ENCODE measurements at regions not wholly inside any gene's neighbourhood (a gene's known extent, or its start where the extent isn't known, plus 50 kb on each side); places are given as distances from the start of the nearest gene placed in this dataset.

DNA sequence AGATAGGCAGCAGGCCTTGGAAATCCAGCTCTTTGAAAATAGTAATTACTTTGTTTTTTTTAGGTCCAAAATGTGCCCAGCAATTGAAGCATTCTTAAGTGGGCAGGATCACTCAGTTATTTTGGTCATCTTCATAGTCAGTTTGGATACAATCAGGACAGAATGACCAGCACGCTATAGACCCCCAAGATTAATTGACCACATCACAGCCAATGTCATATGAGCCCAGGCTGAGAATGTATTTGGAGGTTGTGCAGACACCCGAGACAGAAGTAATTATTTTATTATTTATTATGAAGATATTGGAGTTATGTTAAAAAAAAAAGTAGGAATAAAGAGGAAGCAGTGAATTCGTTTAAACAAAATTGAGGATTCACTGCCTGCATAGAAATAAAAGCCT lies 93.3 kb upstream of the PFKP start:
- H2BK12ac ChIP-seq (ENCODE audit: insufficient read length, low read depth, low read length): no peak overlapping the region
- H3T11ph ChIP-seq (ENCODE audit: low read length): no peak overlapping the region
- Mint-ChIP-seq H3K4me1 (peaks cover 13 to 15% of the 10 kb centered on the region in 2 experiments), H3K9me3 (no peaks in the 10 kb centered on the region; a peak in 1 of 5 replicates), H3K4me3 (no peak overlapping the region), H3K27me3 (ENCODE audit: low read depth) (no peaks in the 10 kb centered on the region), H3K36me3 (ENCODE audit: insufficient read depth in 1 of 3, low read depth in 3 of 3) (no peaks in the 10 kb centered on the region), H3K27ac (no peak overlapping the region)
- no peak overlapping the region for H3K18ac ChIP-seq (ENCODE audit: insufficient read length, low read depth, low read length)
- H4K20me1 ChIP-seq (ENCODE audit: control insufficient read depth, insufficient read depth, insufficient read length): no peaks in the 10 kb centered on the region
- no peak overlapping the region for H3K27ac ChIP-seq (ENCODE audit: insufficient read length, low read depth, low read length)
- no peaks in the 10 kb centered on the region for H3K27me3 ChIP-seq (ENCODE audit: insufficient read depth, low read length)
- no peaks in the 10 kb centered on the region for H3K23me2 ChIP-seq (ENCODE audit: insufficient read length, low read depth, low read length, poor library complexity, severe bottlenecking)
- H2BK5ac ChIP-seq (ENCODE audit: insufficient read length, low read length): no peak overlapping the region
- H4K91ac ChIP-seq (ENCODE audit: insufficient read length, low read depth, low read length): no peak overlapping the region
- H2BK20ac ChIP-seq (ENCODE audit: low read depth, low read length, poor library complexity, severe bottlenecking): no peak overlapping the region
- DNase-seq: no peak
- no peak overlapping the region for H4K8ac ChIP-seq (replicated peaks; ENCODE audit: insufficient read length, low read depth, low read length)
- no peak overlapping the region for H3K23ac ChIP-seq (ENCODE audit: insufficient read length, low read depth, low read length)
- no peak overlapping the region for H3K9ac ChIP-seq (ENCODE audit: extremely low read depth, insufficient read length, low read length)
- H3K4me1 ChIP-seq (ENCODE audit: insufficient read depth, low read length): peaks cover 3% of the 10 kb centered on the region; the same call in 1 of the 2 replicates
- no peak overlapping the region for H4K5ac ChIP-seq (ENCODE audit: insufficient read length, low read depth, low read length)
- H3K79me1 ChIP-seq (ENCODE audit: insufficient read depth, low read depth, low read length, poor library complexity, severe bottlenecking): no peaks in the 10 kb centered on the region
- no peak overlapping the region for H2AFZ ChIP-seq (ENCODE audit: low read length)
- H2BK15ac ChIP-seq (ENCODE audit: low read depth, low read length): no peak overlapping the region
- 100% methylated on average over 2 of the region's 3 CpGs for WGBS (ENCODE audit: extremely low coverage, insufficient read length, low lambda C conversion rate)
- H3K9me3 ChIP-seq (ENCODE audit: control insufficient read depth, low read depth, low read length): no peaks in the 10 kb centered on the region
- no peak overlapping the region for H3K4ac ChIP-seq (ENCODE audit: low read depth, low read length)
- no peak overlapping the region for H3K14ac ChIP-seq (ENCODE audit: insufficient read depth, low read length)
- TF ChIP-seq, protein P1, sequence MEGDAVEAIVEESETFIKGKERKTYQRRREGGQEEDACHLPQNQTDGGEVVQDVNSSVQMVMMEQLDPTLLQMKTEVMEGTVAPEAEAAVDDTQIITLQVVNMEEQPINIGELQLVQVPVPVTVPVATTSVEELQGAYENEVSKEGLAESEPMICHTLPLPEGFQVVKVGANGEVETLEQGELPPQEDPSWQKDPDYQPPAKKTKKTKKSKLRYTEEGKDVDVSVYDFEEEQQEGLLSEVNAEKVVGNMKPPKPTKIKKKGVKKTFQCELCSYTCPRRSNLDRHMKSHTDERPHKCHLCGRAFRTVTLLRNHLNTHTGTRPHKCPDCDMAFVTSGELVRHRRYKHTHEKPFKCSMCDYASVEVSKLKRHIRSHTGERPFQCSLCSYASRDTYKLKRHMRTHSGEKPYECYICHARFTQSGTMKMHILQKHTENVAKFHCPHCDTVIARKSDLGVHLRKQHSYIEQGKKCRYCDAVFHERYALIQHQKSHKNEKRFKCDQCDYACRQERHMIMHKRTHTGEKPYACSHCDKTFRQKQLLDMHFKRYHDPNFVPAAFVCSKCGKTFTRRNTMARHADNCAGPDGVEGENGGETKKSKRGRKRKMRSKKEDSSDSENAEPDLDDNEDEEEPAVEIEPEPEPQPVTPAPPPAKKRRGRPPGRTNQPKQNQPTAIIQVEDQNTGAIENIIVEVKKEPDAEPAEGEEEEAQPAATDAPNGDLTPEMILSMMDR (conservative IDR thresholded peaks at IDR 0.05): no peak
- no peak overlapping the region for H2BK120ac ChIP-seq (ENCODE audit: low read depth, low read length, poor library complexity, severe bottlenecking)
- no peak overlapping the region for H3K4me2 ChIP-seq (ENCODE audit: insufficient read depth, insufficient read length, low read length)
- H3K79me2 ChIP-seq (ENCODE audit: insufficient read depth, low read length): no peaks in the 10 kb centered on the region
- no peak overlapping the region for H2AK5ac ChIP-seq (ENCODE audit: insufficient read length, low read length)
- H3K56ac ChIP-seq (ENCODE audit: insufficient read length, low read depth, low read length): no peak overlapping the region
